ENCODE measurements at regions not wholly inside any gene's neighbourhood (a gene's known extent, or its start where the extent isn't known, plus 50 kb on each side); places are given as distances from the start of the nearest gene placed in this dataset.

- no peak for TF ChIP-seq CTCF (IDR thresholded peaks at IDR 0.05)
- TF ChIP-seq POLR2A (IDR thresholded peaks at IDR 0.05) = no peak
Measured at GRCh38 chr16:65878347-65878746, 488.1 kb upstream of the CDH5 start.
